HG03025 (cell line): ENCODE measurements at regions not wholly inside any gene's neighbourhood (a gene's known extent, or its start where the extent isn't known, plus 50 kb on each side); places are given as distances from the start of the nearest gene placed in this dataset.
A peak's percentile ranks its signal among the peaks of the same experiment; 100 is the strongest.

Experiments
- ATAC-seq: cut with Tn5 transposase; IDR thresholded peaks from one replicate; pipeline ENCODE4 v1.9.1; 2021; ENCODE audit warnings: mild to moderate bottlenecking, moderate library complexity; ENCODE audit not compliant: unreplicated experiment, low FRiP score

GRCh38 chr7:135831455-135832195, 83.0 kb upstream of the FAM180A start:
- no peak for ATAC-seq

- ATAC-seq: no peak
Observed at GRCh38 chr7:135828604-135829003, 80.0 kb upstream of the FAM180A start.

GRCh38 chr7:135827391-135827790, 78.8 kb upstream of the FAM180A start:
- no peak for ATAC-seq

- ATAC-seq: no peak
Observed at GRCh38 chr7:135825406-135825805, 76.8 kb upstream of the FAM180A start.

GRCh38 chr7:135822376-135822775, 73.8 kb upstream of the FAM180A start:
- ATAC-seq: no peak

GRCh38 chr7:135817583-135817982, 69.0 kb upstream of the FAM180A start:
- no peak for ATAC-seq

GRCh38 chr7:135815033-135815432, 66.4 kb upstream of the FAM180A start:
- no peak for ATAC-seq

- no peak for ATAC-seq
Observed at GRCh38 chr7:135812148-135812547, 63.5 kb upstream of the FAM180A start.

GRCh38 chr7:135811506-135811905, 62.9 kb upstream of the FAM180A start:
- ATAC-seq: no peak

GRCh38 chr7:135808206-135808605, 59.6 kb upstream of the FAM180A start:
- ATAC-seq: no peak

GRCh38 chr7:135803143-135803542, 54.5 kb upstream of the FAM180A start:
- no peak for ATAC-seq

- ATAC-seq: no peak
Observed at GRCh38 chr7:135802697-135803096, 54.1 kb upstream of the FAM180A start.

- ATAC-seq: no peak
Observed at GRCh38 chr7:135801877-135802276, 53.3 kb upstream of the FAM180A start.

- peak; percentile 69 for ATAC-seq
Observed at GRCh38 chr7:135801045-135801693, 52.6 kb upstream of the FAM180A start.

GRCh38 chr7:135800560-135800959, 51.9 kb upstream of the FAM180A start:
- no peak for ATAC-seq

GRCh38 chr7:135799881-135800280, 51.3 kb upstream of the FAM180A start:
- ATAC-seq: no peak
